ENCODE measurements at regions not wholly inside any gene's neighbourhood (a gene's known extent, or its start where the extent isn't known, plus 50 kb on each side); places are given as distances from the start of the nearest gene placed in this dataset.
"Not testable (repeated sequence)": the region's sequence is repeated elsewhere in the genome, so short reads cannot be mapped to it uniquely, and the experiment has no call there.

DNA sequence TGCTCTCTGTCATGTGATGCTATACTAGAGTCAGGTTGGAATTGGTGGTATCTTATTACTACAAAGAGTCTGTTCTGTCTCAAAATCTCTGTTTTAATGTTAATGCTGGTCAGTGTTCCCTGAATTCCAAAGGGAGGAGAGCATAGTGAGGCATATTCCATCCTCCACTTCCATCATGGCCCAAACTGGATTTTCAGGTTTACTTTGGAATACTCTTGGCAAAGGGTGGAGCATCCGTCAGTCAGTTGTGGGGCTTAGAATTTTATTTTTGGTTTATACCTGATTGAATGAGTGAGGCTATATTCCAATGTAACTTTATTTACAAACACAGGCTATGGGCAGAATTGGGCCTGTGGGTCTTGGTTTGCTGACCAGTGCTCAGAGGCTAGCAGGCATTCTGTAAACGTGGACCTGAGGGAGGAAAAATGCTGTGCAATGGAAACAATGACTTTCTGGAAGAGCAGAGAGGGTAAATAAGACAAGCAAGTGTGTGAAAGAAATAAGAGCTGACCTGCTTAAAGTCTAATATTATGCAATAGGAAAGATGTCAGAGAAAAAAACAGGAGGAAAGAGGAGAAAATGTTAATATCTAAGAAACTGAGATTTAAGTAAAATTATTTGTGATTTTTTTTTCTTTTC, 106.2 kb upstream of the CLINT1 start:
- intact Hi-C loops (cut with DNase I) = no loop called here
- no peak for DNase-seq (ENCODE audit: low spot score)

DNA sequence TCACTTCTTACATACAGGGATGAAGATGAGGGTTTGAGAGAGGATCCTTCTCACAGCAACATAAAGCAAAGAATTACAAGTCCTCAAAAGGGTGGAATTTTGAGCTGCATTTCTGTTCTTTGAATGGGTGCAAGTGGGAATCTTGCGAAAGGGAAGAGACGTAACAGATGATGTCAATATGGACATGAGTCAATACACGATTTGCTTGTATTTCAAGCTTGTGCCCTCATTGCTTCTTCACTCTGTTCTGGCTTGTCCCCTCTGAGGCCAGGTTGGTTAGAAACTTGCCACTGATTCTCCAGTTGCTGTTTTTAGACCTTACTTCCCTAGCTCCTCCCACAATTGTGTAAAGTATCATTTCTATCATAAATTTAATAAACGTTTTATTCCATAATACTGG, 104.8 kb upstream of the CLINT1 start:
- no peak for DNase-seq (ENCODE audit: low spot score)
- intact Hi-C loops (cut with DNase I) = no loop called here

DNA sequence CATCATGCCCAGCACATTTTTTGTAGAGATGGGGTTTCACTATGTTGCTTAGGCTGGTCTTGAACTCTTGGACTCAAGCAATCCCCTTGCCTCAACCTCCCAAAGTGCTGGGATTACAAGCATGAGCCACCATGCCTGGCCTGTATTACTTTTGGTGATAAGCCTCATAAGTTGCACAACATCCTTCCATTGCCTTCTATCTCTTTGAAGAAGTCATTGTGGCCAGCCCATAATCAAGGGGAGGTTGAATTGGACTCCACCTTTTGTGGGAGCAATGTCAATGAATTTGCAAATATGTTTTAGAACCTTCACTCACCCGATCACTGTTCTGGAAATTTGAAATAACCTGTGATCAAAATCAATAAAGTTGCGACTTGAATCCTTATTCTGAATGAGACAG, 104.3 kb upstream of the CLINT1 start:
- intact Hi-C loops (cut with DNase I) = no loop called here
- no peak for DNase-seq (ENCODE audit: low spot score)

DNA sequence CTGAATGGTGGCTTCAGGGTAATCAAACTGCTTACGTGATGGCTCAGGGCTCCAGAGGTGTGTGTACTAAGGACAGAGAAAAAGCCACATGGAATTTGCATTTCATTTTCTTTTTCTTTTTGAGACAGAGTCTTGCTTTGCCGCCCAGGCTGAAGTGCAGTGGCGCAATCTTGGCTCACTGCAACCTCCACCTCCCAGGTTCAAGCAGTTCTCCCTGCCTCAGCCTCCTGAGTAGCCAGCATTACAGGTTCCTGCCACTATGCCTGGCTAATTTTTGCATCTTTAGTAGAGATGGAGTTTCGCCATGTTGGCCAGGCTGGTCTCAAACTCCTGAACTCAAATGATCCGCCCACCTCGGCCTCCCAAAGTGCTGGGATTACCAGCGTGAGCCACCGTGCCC, 103.7 kb upstream of the CLINT1 start:
- DNase-seq (ENCODE audit: low spot score); intact Hi-C loops (cut with DNase I): not testable (repeated sequence)

DNA sequence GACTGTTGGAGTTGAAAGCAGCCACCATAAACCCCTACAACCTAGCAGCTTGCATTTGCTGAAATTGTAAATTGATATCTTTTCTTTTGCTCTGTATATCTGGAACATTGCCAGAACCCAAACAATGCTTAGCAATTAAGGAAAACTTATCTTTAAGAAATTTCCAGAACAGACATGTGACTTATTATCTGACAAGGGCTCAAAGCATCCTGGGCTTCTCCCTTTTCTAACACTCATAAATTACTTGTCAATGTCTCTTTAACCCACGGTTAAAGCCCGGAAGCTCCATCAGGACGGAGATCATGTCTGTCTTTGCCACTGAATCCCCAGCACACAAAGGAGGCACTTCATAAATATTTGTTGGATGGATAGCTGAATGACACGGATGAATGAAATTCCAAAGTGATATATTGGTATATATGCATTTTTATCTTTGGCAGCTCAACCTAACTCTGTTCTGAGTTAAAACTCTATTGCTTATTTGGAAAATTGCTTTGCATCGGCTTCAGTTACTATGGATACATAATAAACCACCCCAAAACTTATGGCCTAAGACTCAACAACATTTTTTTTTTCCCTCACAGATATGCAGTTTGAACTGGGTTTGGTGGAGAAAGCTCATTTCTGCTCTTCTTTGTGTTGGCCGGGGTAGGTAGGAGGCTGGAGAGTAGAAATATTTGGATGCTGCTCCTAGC, 103.1 kb upstream of the CLINT1 start:
- DNase-seq (ENCODE audit: low spot score) = no peak
- intact Hi-C loops (cut with DNase I) = no loop called here

DNA sequence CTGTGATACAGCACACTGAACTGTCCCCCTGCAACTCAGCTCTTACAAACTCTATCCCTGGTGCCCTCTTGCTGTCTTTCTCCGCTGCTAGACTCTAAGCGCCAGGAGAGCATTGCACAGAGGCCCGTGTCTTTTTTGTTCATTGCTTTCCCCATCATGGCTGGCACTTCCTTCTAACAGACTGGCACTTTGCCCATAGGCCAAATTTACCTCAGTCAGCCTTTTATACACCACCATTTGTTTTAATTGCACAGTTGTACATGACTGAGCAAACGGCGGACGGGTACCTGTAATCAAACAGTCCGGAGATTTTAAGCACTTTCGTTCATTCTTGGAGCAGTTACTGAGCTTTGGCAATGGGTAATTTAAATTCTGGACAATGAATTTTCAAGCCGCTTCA, 102.2 kb upstream of the CLINT1 start:
- intact Hi-C loops (cut with DNase I) = no loop called here
- no peak for DNase-seq (ENCODE audit: low spot score)

DNA sequence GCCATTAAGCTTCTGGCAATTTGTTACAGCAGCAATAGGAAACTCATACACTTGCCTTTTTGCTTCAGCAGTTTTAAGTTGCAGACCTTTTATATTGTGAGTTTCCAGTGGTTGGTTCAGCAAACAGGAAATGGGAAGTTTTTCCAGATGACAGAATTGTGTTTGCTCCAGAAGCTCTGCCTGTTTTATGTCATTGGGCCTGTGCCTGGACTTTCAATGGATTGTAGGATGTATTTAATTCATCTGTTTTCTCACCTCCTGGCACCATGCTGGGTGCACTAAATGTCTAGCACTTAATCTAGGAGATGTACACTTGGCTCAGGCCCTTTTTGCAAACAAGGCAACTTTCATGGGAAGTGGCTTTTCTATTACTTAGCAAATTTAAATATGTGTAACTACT, 100.4 kb upstream of the CLINT1 start:
- no peak for DNase-seq (ENCODE audit: low spot score)
- intact Hi-C loops (cut with DNase I) = no loop called here

DNA sequence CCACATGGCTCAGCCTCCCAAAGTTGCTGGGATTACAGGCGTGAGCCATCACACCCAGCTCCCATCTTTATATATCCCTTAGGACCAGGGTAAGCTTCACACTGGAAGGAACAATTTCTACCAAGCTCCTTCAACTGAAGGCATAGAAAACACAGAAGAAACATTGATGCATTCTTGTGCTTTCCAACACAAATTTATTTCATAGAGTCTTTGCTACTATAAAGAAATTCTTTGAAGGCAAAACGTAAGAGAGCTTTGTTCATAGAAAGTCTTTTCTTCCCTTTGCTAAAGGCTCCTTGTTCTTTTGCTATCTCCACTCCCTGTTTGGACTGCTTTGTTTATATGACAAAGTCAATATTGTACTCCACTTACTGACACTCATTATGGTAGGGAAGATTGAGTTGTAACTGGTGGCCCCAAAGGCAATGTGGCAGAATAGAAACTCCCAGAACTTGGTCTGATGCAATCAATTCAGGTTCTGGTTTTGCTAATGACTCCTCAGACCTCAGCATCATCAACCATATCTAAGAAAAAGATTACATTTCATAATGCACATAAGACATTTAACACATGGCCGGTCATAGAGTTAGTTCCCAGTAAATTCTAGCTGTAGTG, 97.4 kb upstream of the CLINT1 start:
- no peak for DNase-seq (ENCODE audit: low spot score)
- intact Hi-C loops (cut with DNase I) = no loop called here

DNA sequence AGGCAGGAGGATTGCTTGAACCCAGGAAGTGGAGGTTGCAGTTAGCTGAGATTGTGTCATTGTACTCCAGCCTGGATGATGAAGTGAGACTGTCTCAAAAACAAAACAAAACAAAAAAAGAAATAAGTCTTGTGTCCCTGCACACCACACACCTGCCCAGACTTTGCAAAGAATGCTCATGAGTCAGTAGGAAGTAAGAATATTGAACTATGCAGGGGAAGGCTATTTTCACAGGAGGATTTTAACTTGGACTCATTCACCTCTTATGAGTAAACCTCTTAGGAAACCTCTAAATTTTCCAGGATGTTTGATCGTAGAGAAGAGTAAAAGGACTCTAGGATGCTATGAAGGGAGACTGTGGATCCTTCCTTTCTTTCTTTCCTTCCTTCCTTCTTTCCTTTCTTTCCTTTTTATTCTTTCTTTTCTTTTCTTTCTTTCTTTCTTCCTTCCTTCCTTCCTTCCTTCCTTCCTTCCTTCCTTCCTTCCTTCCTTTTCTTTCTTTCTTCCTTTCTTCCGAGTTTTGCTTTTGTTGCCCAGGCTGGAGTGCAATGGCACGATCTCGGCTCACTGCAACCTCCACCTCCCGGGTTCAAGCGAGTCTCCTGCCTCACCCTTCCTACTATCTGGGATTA, 96.7 kb upstream of the CLINT1 start:
- intact Hi-C loops (cut with DNase I) = no loop called here
- DNase-seq (ENCODE audit: low spot score) = no peak

DNA sequence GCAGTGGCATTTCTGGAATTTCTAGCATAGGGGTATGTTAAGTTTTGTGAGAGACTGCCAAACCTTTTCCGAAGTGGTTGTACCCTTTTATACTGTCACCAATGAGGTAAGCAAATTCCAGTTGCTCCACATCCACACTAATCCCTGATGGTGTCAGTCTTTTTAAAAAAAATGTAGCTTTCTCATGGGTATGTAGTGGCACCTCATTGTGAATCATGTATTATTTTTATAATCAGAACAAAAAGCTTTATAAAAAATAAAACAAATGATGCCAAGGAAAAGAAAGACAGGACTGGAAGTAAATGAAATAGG, 93.4 kb upstream of the CLINT1 start:
- intact Hi-C loops (cut with DNase I) = no loop called here
- no peak for DNase-seq (ENCODE audit: low spot score)

DNA sequence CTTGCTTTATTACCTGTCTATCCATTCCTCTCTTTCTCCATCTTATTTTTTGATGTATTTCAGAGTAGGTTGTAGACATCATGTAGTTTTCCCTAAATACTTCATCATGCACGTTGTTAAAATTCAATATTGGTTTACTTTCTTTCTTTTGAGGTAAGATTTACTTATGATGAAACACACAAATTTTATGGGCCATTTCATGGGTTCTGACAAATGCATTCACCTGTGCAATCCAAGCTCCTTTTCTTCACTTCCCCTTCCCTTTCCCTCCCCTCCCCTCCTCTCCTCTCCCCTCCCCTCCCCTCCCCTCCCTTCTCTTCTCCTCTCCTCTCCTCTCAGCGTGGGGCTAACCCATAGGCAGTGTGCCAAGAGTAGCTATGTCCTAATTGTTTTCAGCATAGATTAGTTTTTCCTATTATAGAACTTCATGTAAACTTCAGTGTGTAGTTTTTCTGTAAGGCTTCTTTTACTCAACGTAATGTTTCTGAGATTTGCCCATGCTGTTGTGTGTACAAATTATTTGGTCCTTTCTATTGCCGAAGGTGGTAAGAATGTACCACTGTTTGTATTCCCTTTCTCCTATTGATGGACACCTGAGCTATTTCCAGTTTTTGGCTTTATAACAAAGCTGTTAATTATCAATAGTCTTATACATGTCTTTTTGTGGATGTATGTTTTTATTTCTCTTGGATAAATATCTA, 92.9 kb upstream of the CLINT1 start:
- intact Hi-C loops (cut with DNase I) = no loop called here
- DNase-seq (ENCODE audit: low spot score) = no peak

DNA sequence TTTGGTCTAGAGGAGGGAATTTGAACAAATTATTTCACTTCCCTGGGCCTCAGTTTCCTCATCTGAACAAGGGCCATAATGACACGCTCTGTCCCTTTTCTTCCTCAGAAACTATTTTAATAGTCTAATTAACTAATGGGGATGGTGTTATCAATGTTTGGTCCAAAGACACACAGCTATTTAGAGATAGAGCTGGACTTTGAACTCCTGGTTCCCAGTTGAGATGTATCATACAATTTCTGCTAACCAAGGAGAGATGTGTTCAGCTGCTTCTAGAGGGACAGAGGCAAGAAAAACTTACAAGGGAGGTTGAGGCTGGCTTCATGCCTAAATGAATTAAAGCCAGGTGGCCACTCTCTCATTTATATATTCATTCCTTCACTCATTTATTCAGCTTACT, 90.6 kb upstream of the CLINT1 start:
- DNase-seq (ENCODE audit: low spot score) = no peak
- intact Hi-C loops (cut with DNase I) = loop anchor here (5.0 kb wide), 1 partner anchor 132 kb away; no protein-coding TSS in a partner anchor

DNA sequence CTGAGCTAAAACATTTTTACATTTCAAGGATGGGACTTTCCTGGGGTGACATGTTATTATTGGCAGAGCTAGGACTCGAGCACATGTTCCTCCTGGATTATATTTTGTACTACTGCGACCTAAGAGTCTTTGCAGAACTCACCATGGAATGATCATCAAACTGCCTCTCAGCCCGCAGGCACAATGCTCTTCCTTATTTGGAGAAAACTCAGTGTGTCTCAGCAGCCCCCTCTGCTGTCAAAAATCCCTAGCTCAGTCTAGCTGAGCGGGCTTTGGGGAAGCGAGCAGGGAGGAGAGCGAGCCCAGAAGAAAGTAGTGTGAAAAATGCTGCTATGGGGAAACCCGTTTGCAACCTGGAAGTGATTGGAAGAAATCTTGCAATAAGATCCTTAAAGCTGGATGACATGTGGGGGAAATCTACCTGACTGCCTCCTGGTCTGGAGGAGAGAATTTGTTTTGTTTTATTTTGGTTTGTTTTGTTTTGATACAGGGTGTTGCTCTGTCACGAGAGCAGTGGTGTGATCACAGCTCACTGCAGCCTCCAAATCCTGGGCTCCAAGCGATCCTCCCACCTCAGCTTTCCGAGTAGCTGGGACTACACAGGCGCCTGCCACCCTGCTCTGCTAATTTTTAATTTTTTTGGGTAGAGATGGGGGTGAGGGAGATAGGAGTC, 89.9 kb upstream of the CLINT1 start:
- DNase-seq (ENCODE audit: low spot score) = peak; percentile 89
- intact Hi-C loops (cut with DNase I) = loop anchor here (5.0 kb wide), 1 partner anchor 132 kb away; no protein-coding TSS in a partner anchor

DNA sequence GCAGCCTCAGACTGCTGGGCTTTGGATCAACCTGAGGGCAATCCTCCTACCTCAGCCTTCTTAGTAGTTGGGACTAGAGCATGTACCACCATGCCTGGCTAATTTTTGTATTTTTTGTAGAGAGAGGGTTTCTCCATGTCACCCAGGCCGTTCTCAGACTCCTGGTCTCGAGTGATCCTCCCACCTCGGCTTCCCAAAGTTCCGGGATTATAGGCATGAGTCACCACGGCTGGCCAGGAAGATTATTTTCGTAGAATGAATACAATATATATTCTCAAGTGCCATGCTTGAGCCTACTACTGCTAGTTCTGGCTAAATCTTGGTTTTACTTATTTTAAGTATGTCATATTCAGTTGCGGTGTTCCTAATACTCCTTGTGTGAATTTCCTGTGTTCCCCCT, 88.2 kb upstream of the CLINT1 start:
- intact Hi-C loops (cut with DNase I) = loop anchor here (5.0 kb wide), 1 partner anchor 130 kb away; no protein-coding TSS in a partner anchor

DNA sequence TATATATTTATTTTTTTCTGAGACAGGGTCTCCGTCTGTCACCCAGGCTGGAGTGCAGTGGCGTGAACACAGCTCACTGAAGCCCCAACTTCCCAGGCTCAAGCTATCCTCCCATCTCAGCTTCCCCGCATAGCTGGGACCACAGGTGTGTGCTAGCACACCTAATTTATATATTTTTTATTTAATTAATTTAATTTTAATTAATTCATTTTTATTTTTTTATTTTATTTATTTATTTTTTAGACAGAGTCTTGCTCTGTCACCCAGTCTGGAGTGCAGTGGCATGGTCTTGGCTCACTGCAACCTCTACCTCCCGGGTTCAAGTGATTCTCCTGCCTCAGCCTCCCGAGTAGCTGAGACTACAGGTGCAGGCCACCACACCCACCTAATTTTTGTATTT, 86.9 kb upstream of the CLINT1 start:
- not testable (repeated sequence) for DNase-seq (ENCODE audit: low spot score)
- intact Hi-C loops (cut with DNase I) = loop anchor here (5.0 kb wide), 1 partner anchor 129 kb away; no protein-coding TSS in a partner anchor

More for the DNA sequence above, 88.2 kb upstream of the CLINT1 start:
- no peak for DNase-seq (ENCODE audit: low spot score)

DNA sequence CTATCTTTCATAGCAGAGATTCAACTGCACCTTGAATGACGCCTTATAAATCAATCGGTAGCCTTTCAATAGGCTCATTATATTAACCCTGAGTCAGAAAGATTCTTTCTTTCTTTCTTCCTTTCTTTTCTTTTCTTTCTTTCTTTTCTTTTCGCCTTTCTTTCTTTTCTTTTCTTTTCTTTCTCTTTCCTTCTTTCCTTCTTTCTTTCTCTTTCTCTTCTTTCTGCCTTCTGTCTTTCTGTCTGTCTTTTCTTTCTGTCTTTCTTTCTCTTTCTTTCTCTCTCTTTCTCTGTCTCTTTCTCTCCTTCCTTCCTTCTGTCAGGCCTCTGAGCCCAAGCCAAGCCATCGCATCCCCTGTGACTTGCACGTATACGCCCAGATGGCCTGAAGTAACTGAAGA, 86.0 kb upstream of the CLINT1 start:
- intact Hi-C loops (cut with DNase I) = loop anchor here (5.0 kb wide), 1 partner anchor 128 kb away; no protein-coding TSS in a partner anchor
- DNase-seq (ENCODE audit: low spot score) = no peak

DNA sequence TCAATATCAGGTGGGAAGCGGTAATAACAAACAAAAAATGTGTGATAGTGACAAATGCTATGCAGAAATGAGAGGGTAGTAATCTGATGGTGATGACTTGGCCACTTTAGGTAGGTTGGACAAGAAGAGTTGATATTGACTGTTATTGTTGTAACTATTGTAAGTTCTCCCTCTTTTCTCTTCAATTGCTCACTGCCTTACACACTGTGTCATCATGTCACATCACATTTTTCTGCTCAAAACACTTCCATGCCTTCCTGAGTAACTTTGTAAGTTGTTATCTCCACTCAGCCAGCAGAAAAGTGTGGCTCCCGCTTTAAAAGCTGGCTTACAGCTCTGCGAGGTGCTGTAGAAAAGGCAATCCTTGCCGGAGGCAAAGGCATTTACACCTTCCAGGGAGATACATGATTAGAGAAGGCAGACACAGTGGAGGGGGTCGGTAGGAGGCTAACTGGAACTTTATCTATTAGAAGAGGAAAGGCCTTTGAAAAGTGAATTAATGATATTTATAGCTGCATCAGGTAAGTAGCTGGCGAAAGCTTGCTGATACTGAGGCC, 85.2 kb upstream of the CLINT1 start:
- DNase-seq (ENCODE audit: low spot score) = no peak
- intact Hi-C loops (cut with DNase I) = no loop called here

DNA sequence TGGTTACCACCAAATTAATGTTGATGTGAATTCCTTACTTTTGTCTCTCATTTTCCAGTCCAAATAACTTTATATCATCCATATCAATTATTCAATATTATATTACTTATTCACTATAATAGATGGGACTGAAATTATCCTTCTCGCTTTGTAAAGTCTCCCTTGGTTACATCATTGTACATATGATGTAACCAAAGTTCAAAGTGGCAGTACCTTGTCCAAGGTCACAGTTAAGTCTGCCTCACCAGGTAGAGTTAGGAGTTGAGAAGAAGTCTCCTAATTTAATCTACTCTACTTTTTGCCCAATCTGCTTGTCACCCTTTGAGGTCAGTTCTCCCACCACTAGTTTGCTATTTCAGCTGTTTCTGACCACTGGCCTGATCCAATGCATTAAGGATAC, 83.7 kb upstream of the CLINT1 start:
- intact Hi-C loops (cut with DNase I) = no loop called here
- no peak for DNase-seq (ENCODE audit: low spot score)

DNA sequence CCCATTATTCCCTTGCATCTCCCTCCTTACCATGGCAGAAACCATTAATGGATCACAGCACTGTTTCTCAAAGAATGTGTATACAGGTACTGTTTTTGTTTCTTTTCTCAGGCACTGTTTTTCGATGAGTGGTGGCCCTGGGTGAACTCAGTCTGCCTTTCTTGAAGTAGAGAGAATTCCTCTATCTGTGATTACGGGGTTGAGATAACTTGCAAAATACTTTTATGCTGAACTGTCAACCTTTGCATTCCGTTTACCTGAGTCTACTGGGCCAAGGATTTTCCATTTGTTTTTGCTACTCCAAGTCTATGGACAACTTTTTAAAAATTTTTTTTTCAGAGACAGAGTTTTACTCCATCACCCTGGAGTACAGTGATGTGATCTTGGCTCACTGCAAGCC, 82.7 kb upstream of the CLINT1 start:
- intact Hi-C loops (cut with DNase I) = no loop called here
- no peak for DNase-seq (ENCODE audit: low spot score)

Measured in cardiac septum (tissue), 1 donor.